Activated CD8-positive, alpha-beta T cell treated with anti-CD3 and anti-CD28 coated beads for 36 hours (primary cell): ENCODE measurements at regions not wholly inside any gene's neighbourhood (a gene's known extent, or its start where the extent isn't known, plus 50 kb on each side); places are given as distances from the start of the nearest gene placed in this dataset.

Experiments used
- ATAC-seq: fragments of 200-7000 bp; cut with Tn5 transposase; one replicate; pipeline ENCODE4 v1.10.0; 2021; ENCODE audit warnings: mild to moderate bottlenecking, moderate library complexity
- CTCF ChIA-PET: fragments of 350-600 bp; sonication (Branson Sonifier 250); formaldehyde crosslinking; loops from one replicate; lab custom pipeline; 2021; ENCODE audit warnings: antibody characterized with exemption; lab: Charles Lee
- POLR2A ChIA-PET: fragments of 350-600 bp; sonication (Branson Sonifier 250); formaldehyde crosslinking; loops from one replicate; lab custom pipeline; 2021; ENCODE audit warnings: antibody characterized with exemption; lab: Charles Lee
- DNase-seq: peaks from one replicate; pipeline ENCODE4 v3.0.0-alpha.2; 2020
- H3K27ac Mint-ChIP-seq: one replicate; pipeline ENCODE4 v1.8.0; 2021; ENCODE audit warnings: mild to moderate bottlenecking, mixed read lengths
- H3K27me3 Mint-ChIP-seq: one replicate; pipeline ENCODE4 v1.8.0; 2021; ENCODE audit warnings: mixed read lengths
- H3K36me3 Mint-ChIP-seq: one replicate; pipeline ENCODE4 v1.8.0; 2021; ENCODE audit warnings: low read depth, mixed read lengths
- H3K4me1 Mint-ChIP-seq: one replicate; pipeline ENCODE4 v1.8.0; 2021; ENCODE audit warnings: low read depth, mixed read lengths
- H3K4me3 Mint-ChIP-seq: one replicate; pipeline ENCODE4 v1.8.0; 2021; ENCODE audit warnings: mild to moderate bottlenecking, moderate library complexity, mixed read lengths
- H3K9me3 Mint-ChIP-seq: one replicate; pipeline ENCODE4 v1.8.0; 2021; ENCODE audit warnings: mixed read lengths
- CTCF ChIP-seq: fragments of 200-600 bp; IDR thresholded peaks from one replicate; pipeline ENCODE4 v1.8.0; 2022; ENCODE audit warnings: antibody characterized with exemption, mild to moderate bottlenecking
- intact Hi-C: fragments of 100-400 bp; cut with micrococcal nuclease; formaldehyde crosslinking; loops from one replicate; pipeline ENCODE4 v1.10.0; 2022

DNA sequence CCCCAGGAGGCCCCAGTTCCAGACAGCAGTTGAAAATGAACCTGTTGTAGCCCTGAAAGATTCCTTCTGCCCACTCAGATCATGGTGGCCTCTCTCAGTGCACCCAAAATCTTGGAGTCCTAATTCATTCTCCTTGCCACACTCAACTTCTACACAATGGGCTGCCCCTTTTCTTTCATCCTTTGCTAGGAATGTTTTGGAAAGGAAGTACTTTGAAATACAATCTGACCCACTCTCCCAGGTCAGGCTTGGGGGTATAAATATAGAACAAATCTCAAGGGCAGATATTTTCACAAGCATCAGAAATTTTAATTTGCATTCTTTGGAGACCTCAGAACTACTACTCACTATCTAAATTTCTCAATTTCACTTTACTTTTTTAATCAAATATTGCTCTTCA, 103.2 kb upstream of the SH3BP4 start:
- intact Hi-C loops, result no loop called here
- no peaks in the 10 kb centered on the region for H3K36me3 Mint-ChIP-seq
- no peak overlapping the region for H3K4me3 Mint-ChIP-seq
- no peak for ATAC-seq
- no peak for TF ChIP-seq CTCF
- ChIA-PET POLR2A (no interaction called here), CTCF (no interaction called here)
- H3K27me3 Mint-ChIP-seq, result peaks cover 3% of the 10 kb centered on the region
- no peaks in the 10 kb centered on the region for H3K9me3 Mint-ChIP-seq
- no peak overlapping the region for H3K27ac Mint-ChIP-seq
- H3K4me1 Mint-ChIP-seq, result no peaks in the 10 kb centered on the region
- DNase-seq, result no peak

GRCh38 chr2:234847639-234848038, 104.2 kb upstream of the SH3BP4 start:
- ChIA-PET POLR2A (no interaction called here), CTCF (no interaction called here)
- no peak overlapping the region for H3K4me3 Mint-ChIP-seq

GRCh38 chr2:234847364-234847635, 104.5 kb upstream of the SH3BP4 start:
- TF ChIP-seq CTCF, result no peak
- DNase-seq, result no peak
- ChIA-PET POLR2A (no interaction called here), CTCF (no interaction called here)
- no peaks in the 10 kb centered on the region for H3K9me3 Mint-ChIP-seq
- H3K4me3 Mint-ChIP-seq, result no peak overlapping the region
- intact Hi-C loops, result no loop called here
- no peak overlapping the region for H3K27ac Mint-ChIP-seq
- H3K4me1 Mint-ChIP-seq, result no peaks in the 10 kb centered on the region
- no peak for ATAC-seq
- no peaks in the 10 kb centered on the region for H3K36me3 Mint-ChIP-seq
- peaks cover 3% of the 10 kb centered on the region for H3K27me3 Mint-ChIP-seq

More at GRCh38 chr2:234847639-234848038, 104.2 kb upstream of the SH3BP4 start:
- no peak for TF ChIP-seq CTCF
- intact Hi-C loops, result no loop called here
- Mint-ChIP-seq H3K27me3 (peaks cover 3% of the 10 kb centered on the region), H3K36me3 (no peaks in the 10 kb centered on the region), H3K4me1 (no peaks in the 10 kb centered on the region), H3K9me3 (no peaks in the 10 kb centered on the region), H3K27ac (no peak overlapping the region)
- DNase-seq (no peak), ATAC-seq (no peak)

DNA sequence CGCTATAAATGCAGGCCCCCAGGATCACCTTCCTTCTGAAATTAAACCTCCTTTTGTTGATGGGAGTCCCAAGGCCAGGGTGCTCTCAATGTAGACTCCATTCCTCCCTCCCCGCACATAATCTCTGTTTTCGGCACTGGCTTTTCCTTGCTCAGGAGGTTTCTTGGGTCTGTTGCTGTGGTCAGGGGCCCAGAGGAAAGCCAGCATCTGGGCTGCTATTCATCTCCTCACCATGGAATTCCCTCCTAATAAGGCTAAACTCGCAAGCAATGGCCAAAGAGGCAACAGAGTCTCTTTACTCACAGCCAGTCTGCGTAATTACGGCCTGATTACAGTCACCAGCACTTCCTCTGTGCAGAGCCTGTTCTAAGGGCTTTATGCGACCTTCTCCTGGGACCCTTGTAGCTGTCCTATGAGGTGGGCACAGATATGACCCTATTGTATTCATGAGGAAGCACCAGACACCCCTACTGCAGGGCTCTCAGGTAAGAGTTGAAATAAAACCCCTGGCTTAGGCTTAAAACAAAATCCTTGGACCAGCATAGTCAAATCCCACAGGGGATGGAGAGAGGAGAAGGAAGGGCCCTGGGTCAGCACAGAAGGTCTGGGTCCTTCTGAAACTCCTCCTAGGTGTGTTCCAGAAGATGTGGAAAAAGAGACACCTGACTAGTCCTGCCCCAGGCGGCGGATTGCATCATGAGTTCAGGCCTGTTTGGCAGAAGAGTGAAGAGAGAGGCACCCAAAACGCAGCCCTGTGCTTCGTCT, 105.0 kb upstream of the SH3BP4 start:
- no peak for ATAC-seq
- Mint-ChIP-seq H3K27ac (no peak overlapping the region), H3K4me3 (no peak overlapping the region), H3K36me3 (no peaks in the 10 kb centered on the region), H3K27me3 (peaks cover 3% of the 10 kb centered on the region), H3K4me1 (no peaks in the 10 kb centered on the region), H3K9me3 (no peaks in the 10 kb centered on the region)
- CTCF ChIA-PET, result no interaction called here
- POLR2A ChIA-PET, result no interaction called here
- no peak for DNase-seq
- intact Hi-C loops, result no loop called here
- TF ChIP-seq CTCF, result no peak

- Mint-ChIP-seq H3K27me3 (peaks cover 5% of the 10 kb centered on the region), H3K4me1 (no peaks in the 10 kb centered on the region), H3K36me3 (no peaks in the 10 kb centered on the region), H3K27ac (no peak overlapping the region), H3K4me3 (no peak overlapping the region), H3K9me3 (no peaks in the 10 kb centered on the region)
- CTCF ChIA-PET, result no interaction called here
- intact Hi-C loops, result no loop called here
- DNase-seq (no peak), ATAC-seq (no peak)
- POLR2A ChIA-PET, result interaction anchor here (0.8 kb wide), 1 partner anchor 174 kb away, joined by 3 read pairs; no protein-coding TSS in a partner anchor
- TF ChIP-seq CTCF, result no peak
Observed at GRCh38 chr2:234845602-234846590, 105.9 kb upstream of the SH3BP4 start.
